ENCODE measurements at regions not wholly inside any gene's neighbourhood (a gene's known extent, or its start where the extent isn't known, plus 50 kb on each side); places are given as distances from the start of the nearest gene placed in this dataset.

DNA sequence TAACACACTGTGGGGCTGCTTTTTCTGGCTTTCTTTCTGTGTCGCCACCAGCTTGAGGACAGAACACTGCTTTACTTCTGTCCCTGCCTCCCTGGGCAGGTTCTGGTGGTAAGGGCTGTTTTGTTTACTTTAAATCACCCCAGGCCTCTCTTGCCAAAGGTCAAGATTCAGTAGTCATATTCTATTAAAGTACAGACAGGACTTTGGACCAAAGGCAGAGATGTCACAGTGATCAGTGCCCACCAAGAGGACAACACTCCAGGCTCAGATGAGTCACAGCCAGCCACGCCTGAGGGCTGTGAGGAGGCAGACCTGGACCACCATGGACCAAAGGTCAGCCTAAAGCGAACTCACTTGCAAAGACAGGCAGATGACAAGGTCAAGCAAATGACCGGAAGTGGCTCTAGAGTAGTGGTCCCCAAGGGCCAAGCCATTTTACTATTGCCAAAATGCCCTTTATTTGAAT is 200.0 kb downstream of the RHOU start:
- H3K4me3 ChIP-seq, result no peak overlapping the region
- DNase-seq (no peak), ATAC-seq (no peak)
- H3K27ac ChIP-seq, result no peak overlapping the region
- no peaks in the 10 kb centered on the region for H3K9me3 ChIP-seq
- intact Hi-C loops (cut with DNase I), result loop anchor here in 1 of 2 donors (5.0 kb wide), 1 partner anchor 198 kb away; the partner anchor contains the start of gene RHOU
- no peaks in the 10 kb centered on the region for H3K27me3 ChIP-seq (ENCODE audit: insufficient read depth in 3 of 3, low read length in 2 of 3)
- 86 to 94% (median 89%) methylated on average over 4 of the region's 4 CpGs for WGBS, 3 donors
- peaks cover 16% of the 10 kb centered on the region for H3K4me1 ChIP-seq
- no peaks in the 10 kb centered on the region for H3K36me3 ChIP-seq (ENCODE audit: insufficient read depth in 1 of 2, low read depth in 1 of 2)
- TF ChIP-seq CTCF (IDR thresholded peaks at IDR 0.05), result no peak

GRCh38 chr1:228935855-228936727 is 200.8 kb downstream of the RHOU start:
- TF ChIP-seq CTCF (IDR thresholded peaks at IDR 0.05), result no peak
- H3K9me3 ChIP-seq, result no peaks in the 10 kb centered on the region
- ATAC-seq (no peak), DNase-seq (no peak)
- H3K4me3 ChIP-seq, result no peak overlapping the region
- no peaks in the 10 kb centered on the region for H3K27me3 ChIP-seq (ENCODE audit: insufficient read depth in 3 of 3, low read length in 2 of 3)
- WGBS, 3 donors, result 75 to 82% (median 78%) methylated on average over 15 of the region's 15 CpGs
- H3K36me3 ChIP-seq (ENCODE audit: insufficient read depth in 1 of 2, low read depth in 1 of 2), result no peaks in the 10 kb centered on the region
- intact Hi-C loops (cut with DNase I), result loop anchor here in 1 of 2 donors (5.0 kb wide), 1 partner anchor 199 kb away; the partner anchor contains the start of gene RHOU
- H3K4me1 ChIP-seq, result peaks cover 16% of the 10 kb centered on the region
- no peak overlapping the region for H3K27ac ChIP-seq

- H3K9me3 ChIP-seq, result no peaks in the 10 kb centered on the region
- no peaks in the 10 kb centered on the region for H3K36me3 ChIP-seq (ENCODE audit: insufficient read depth in 1 of 2, low read depth in 1 of 2)
- WGBS, 3 donors, result 92 to 94% (median 94%) methylated on average over 6 of the region's 6 CpGs
- DNase-seq (no peak), ATAC-seq (no peak)
- intact Hi-C loops (cut with DNase I), result loop anchor here in 1 of 2 donors (5.0 kb wide), 1 partner anchor 200 kb away; the partner anchor contains the start of gene RHOU
- H3K4me1 ChIP-seq, result peaks cover 16% of the 10 kb centered on the region
- no peak overlapping the region for H3K27ac ChIP-seq
- no peaks in the 10 kb centered on the region for H3K27me3 ChIP-seq (ENCODE audit: insufficient read depth in 3 of 3, low read length in 2 of 3)
- H3K4me3 ChIP-seq, result no peak overlapping the region
- TF ChIP-seq CTCF (IDR thresholded peaks at IDR 0.05), result no peak
These were observed 201.6 kb downstream of the RHOU start for GRCh38 chr1:228936881-228937280.

- H3K4me3 ChIP-seq, result no peak overlapping the region
- no peaks in the 10 kb centered on the region for H3K9me3 ChIP-seq
- intact Hi-C loops (cut with DNase I), result loop anchor here in 1 of 2 donors (5.0 kb wide), 1 partner anchor 200 kb away; the partner anchor contains the start of gene RHOU
- no peak overlapping the region for H3K27ac ChIP-seq
- H3K27me3 ChIP-seq (ENCODE audit: insufficient read depth in 3 of 3, low read length in 2 of 3), result no peaks in the 10 kb centered on the region
- ATAC-seq (no peak), DNase-seq (no peak)
- H3K4me1 ChIP-seq, result peaks cover 16% of the 10 kb centered on the region
- H3K36me3 ChIP-seq (ENCODE audit: insufficient read depth in 1 of 2, low read depth in 1 of 2), result no peaks in the 10 kb centered on the region
- 91 to 96% (median 93%) methylated on average over 12 of the region's 12 CpGs for WGBS, 3 donors
- TF ChIP-seq CTCF (IDR thresholded peaks at IDR 0.05), result no peak
These were observed 202.1 kb downstream of the RHOU start for GRCh38 chr1:228937351-228937750.

Data from psoas muscle (tissue), 7 donors.